ENCODE measurements at regions not wholly inside any gene's neighbourhood (a gene's known extent, or its start where the extent isn't known, plus 50 kb on each side); places are given as distances from the start of the nearest gene placed in this dataset.

DNA sequence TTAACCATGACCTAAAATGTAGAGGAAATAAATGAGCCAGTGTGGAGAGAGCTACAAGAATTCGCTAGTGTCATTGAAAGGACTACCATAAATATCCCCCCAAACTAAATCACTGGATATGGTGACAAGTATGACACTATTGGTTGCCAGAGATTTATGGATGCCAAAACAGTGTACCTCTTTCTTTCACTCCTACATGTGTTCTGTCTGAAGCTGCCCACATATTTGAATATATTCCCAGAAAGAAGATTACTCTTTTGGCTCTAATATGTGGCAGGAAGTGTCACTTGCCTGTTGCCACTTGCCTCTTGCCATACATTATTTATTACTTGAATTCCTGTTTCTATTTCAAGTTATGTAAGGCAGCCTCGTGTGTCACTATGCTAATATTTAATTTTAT lies 1573.6 kb downstream of the TECRL start:
- Histone ChIP-seq H3K4me1 (ENCODE audit: insufficient read depth, low read length, poor library complexity, severe bottlenecking) (no peaks in the 10 kb centered on the region), H3K36me3 (ENCODE audit: insufficient read depth, low read length) (no peaks in the 10 kb centered on the region), H3K4me2 (ENCODE audit: low read length) (no peak overlapping the region), H4K20me1 (ENCODE audit: insufficient read depth, low read length) (no peaks in the 10 kb centered on the region), H3K4me3 (ENCODE audit: low read depth, low read length, poor library complexity, severe bottlenecking) (no peak overlapping the region), H3K9me3 (ENCODE audit: low read length) (peaks cover 5% of the 10 kb centered on the region), H3K9me2 (ENCODE audit: insufficient read depth, low read length) (no peaks in the 10 kb centered on the region), H2AFZ (ENCODE audit: low read length) (no peak overlapping the region), H3K27ac (ENCODE audit: low read depth, low read length, poor library complexity, severe bottlenecking) (no peak overlapping the region), H3K79me2 (ENCODE audit: insufficient read depth, low read depth, low read length) (no peaks in the 10 kb centered on the region)
- no peak for TF ChIP-seq EZH2phosphoT487 (IDR thresholded peaks at IDR 0.05; ENCODE audit: borderline replicate concordance, low read depth, low read length)
- TF ChIP-seq, protein P1, sequence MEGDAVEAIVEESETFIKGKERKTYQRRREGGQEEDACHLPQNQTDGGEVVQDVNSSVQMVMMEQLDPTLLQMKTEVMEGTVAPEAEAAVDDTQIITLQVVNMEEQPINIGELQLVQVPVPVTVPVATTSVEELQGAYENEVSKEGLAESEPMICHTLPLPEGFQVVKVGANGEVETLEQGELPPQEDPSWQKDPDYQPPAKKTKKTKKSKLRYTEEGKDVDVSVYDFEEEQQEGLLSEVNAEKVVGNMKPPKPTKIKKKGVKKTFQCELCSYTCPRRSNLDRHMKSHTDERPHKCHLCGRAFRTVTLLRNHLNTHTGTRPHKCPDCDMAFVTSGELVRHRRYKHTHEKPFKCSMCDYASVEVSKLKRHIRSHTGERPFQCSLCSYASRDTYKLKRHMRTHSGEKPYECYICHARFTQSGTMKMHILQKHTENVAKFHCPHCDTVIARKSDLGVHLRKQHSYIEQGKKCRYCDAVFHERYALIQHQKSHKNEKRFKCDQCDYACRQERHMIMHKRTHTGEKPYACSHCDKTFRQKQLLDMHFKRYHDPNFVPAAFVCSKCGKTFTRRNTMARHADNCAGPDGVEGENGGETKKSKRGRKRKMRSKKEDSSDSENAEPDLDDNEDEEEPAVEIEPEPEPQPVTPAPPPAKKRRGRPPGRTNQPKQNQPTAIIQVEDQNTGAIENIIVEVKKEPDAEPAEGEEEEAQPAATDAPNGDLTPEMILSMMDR (conservative IDR thresholded peaks at IDR 0.05; ENCODE audit: low read length) = no peak
- ChIA-PET CTCF (ENCODE audit: unreplicated experiment) (no interaction called here), POLR2A (no interaction called here)
- no peak for DNase-seq (ENCODE audit: low spot score)
- intact Hi-C loops (cut with micrococcal nuclease; ENCODE audit: unreplicated experiment) = no loop called here
- BruUV-seq (replicated peaks) = no TSS peak

GRCh38 chr4:62822306-62822705 lies 1586.9 kb downstream of the TECRL start:
- Histone ChIP-seq H4K20me1 (ENCODE audit: insufficient read depth, low read length) (no peaks in the 10 kb centered on the region), H3K9me2 (ENCODE audit: insufficient read depth, low read length) (no peaks in the 10 kb centered on the region), H3K4me1 (ENCODE audit: insufficient read depth, low read length, poor library complexity, severe bottlenecking) (no peaks in the 10 kb centered on the region), H3K4me2 (ENCODE audit: low read length) (no peak overlapping the region), H3K79me2 (ENCODE audit: insufficient read depth, low read depth, low read length) (no peaks in the 10 kb centered on the region), H3K4me3 (ENCODE audit: low read depth, low read length, poor library complexity, severe bottlenecking) (no peak overlapping the region), H3K9me3 (ENCODE audit: low read length) (peaks cover 6% of the 10 kb centered on the region), H3K36me3 (ENCODE audit: insufficient read depth, low read length) (no peaks in the 10 kb centered on the region), H3K27ac (ENCODE audit: low read depth, low read length, poor library complexity, severe bottlenecking) (no peak overlapping the region), H2AFZ (ENCODE audit: low read length) (no peak overlapping the region)
- BruUV-seq (replicated peaks) = no TSS peak
- no peak for DNase-seq (ENCODE audit: low spot score)
- intact Hi-C loops (cut with micrococcal nuclease; ENCODE audit: unreplicated experiment) = no loop called here
- ChIA-PET CTCF (ENCODE audit: unreplicated experiment) (no interaction called here), POLR2A (no interaction called here)
- no peak for TF ChIP-seq EZH2phosphoT487 (IDR thresholded peaks at IDR 0.05; ENCODE audit: borderline replicate concordance, low read depth, low read length)
- TF ChIP-seq, protein P1 (conservative IDR thresholded peaks at IDR 0.05; ENCODE audit: low read length) = no peak

- BruUV-seq (replicated peaks) = no TSS peak
- CTCF ChIA-PET (ENCODE audit: unreplicated experiment) = no interaction called here
- TF ChIP-seq, protein P1 (conservative IDR thresholded peaks at IDR 0.05; ENCODE audit: low read length) = no peak
- TF ChIP-seq EZH2phosphoT487 (IDR thresholded peaks at IDR 0.05; ENCODE audit: borderline replicate concordance, low read depth, low read length) = no peak
- intact Hi-C loops (cut with micrococcal nuclease; ENCODE audit: unreplicated experiment) = no loop called here
- POLR2A ChIA-PET = interaction anchor here (0.6 kb wide), 1 partner anchor 1687 kb away, joined by 4 read pairs; no protein-coding TSS in a partner anchor
- Histone ChIP-seq H3K4me3 (ENCODE audit: low read depth, low read length, poor library complexity, severe bottlenecking) (no peak overlapping the region), H3K36me3 (ENCODE audit: insufficient read depth, low read length) (no peaks in the 10 kb centered on the region), H3K9me3 (ENCODE audit: low read length) (no peaks in the 10 kb centered on the region), H3K4me2 (ENCODE audit: low read length) (no peak overlapping the region), H3K4me1 (ENCODE audit: insufficient read depth, low read length, poor library complexity, severe bottlenecking) (no peaks in the 10 kb centered on the region), H3K79me2 (ENCODE audit: insufficient read depth, low read depth, low read length) (no peaks in the 10 kb centered on the region), H2AFZ (ENCODE audit: low read length) (no peak overlapping the region), H3K9me2 (ENCODE audit: insufficient read depth, low read length) (no peaks in the 10 kb centered on the region), H4K20me1 (ENCODE audit: insufficient read depth, low read length) (no peaks in the 10 kb centered on the region), H3K27ac (ENCODE audit: low read depth, low read length, poor library complexity, severe bottlenecking) (no peak overlapping the region)
- no peak for DNase-seq (ENCODE audit: low spot score)
Measured at GRCh38 chr4:62816566-62816965, 1592.7 kb downstream of the TECRL start.

Data from OCI-LY7 (cell line).